Esophagus squamous epithelium (tissue), 5 donors: ENCODE measurements at regions not wholly inside any gene's neighbourhood (a gene's known extent, or its start where the extent isn't known, plus 50 kb on each side); places are given as distances from the start of the nearest gene placed in this dataset.

Experiments
- DNase-seq: peaks from one replicate; lab custom pipeline; 2025; lab: John Stamatoyannopoulos, UW
- H3K27ac ChIP-seq, 4 donors: fragments of 200-600 bp; sonication (generic); one replicate each; pipeline ENCODE4 v1.5.1; 2016 to 2019; ENCODE audit warnings: mild to moderate bottlenecking in 1 of 4
- H3K27me3 ChIP-seq, 4 donors: fragments of 200-600 bp; sonication (generic); 1 replicate in 3 of 4; 2 replicates in 1 of 4; pipeline versions ENCODE4 v1.5.1 to v1.6.0; 2017 to 2021; ENCODE audit warnings: antibody characterized with exemption in 1 of 4
- H3K36me3 ChIP-seq, 3 donors: fragments of 200-600 bp; sonication (generic); one replicate each; pipeline ENCODE4 v1.5.1; 2016 to 2019
- H3K4me1 ChIP-seq, 3 donors: fragments of 200-600 bp; sonication (generic); one replicate each; pipeline ENCODE4 v1.5.1; 2017 to 2019
- H3K4me3 ChIP-seq, 4 donors: fragments of 200-600 bp; sonication (generic); 1 replicate in 3 of 4; 2 replicates in 1 of 4; pipeline ENCODE4 v1.5.1; 2016 to 2019; ENCODE audit warnings: mild to moderate bottlenecking in 2 of 4, moderate library complexity in 1 of 4
- H3K9me3 ChIP-seq, 3 donors: fragments of 200-600 bp; sonication (generic); one replicate each; pipeline ENCODE4 v1.5.1; 2016 to 2019
- POLR2A ChIP-seq, 4 donors: fragments of 450-650 bp; IDR thresholded peaks; one replicate each; pipeline ENCODE4 v1.6.1; 2017; ENCODE audit warnings: antibody characterized with exemption in 4 of 4, mild to moderate bottlenecking in 4 of 4, moderate library complexity in 3 of 4
- WGBS, 2 donors: methylation state at CpG; one replicate each; pipeline ENCODE4 v1.1.5; 2018; 5-methylcytosine and 5-hydroxymethylcytosine counted together
- intact Hi-C: fragments of 100-400 bp; cut with DNase I; formaldehyde crosslinking; loops from one replicate; pipeline ENCODE4 v1.15.0; 2022
- TF ChIP-seq, protein P1 (sequence below), 6 experiments: fragments of 450-650 bp in 4 of 6; fragments of 200-600 bp in 2 of 6; sonication (generic) in 2 of 6; IDR thresholded peaks; one replicate each; pipeline ENCODE4 v1.5.1; 2016 to 2019; ENCODE audit warnings: antibody characterized with exemption in 6 of 6, mild to moderate bottlenecking in 4 of 6, moderate library complexity in 4 of 6
- donor health status: DM: yes; HTN: yes; CAD: no.

DNA sequence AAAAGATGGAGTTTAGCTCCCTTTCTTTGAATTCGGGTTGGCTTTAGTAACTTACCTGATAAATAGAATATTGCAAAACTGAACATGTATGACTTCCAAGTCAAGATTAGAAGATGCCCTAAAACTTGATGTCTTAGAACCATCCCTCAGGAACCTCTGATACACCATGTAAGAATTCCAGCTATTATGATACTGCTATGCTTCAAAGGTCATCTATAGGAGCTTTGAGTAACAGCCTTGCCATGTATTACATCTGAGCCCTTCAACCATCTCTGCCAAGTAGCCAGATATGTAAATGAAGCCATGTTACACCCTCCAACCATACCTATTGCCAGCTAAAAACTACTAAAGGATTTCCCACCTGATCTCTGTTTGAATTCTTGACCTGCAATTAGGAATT lies 854.2 kb downstream of the SI start:
- Histone ChIP-seq H3K27me3 (no peaks in the 10 kb centered on the region), H3K27ac (no peak overlapping the region), H3K36me3 (no peaks in the 10 kb centered on the region), H3K4me1 (no peaks in the 10 kb centered on the region), H3K9me3 (no peaks in the 10 kb centered on the region), H3K4me3 (no peak overlapping the region)
- 0% methylated on average over 1 of the region's 1 CpG for WGBS, 2 donors
- DNase-seq: no peak
- no peak for TF ChIP-seq POLR2A (IDR thresholded peaks at IDR 0.05)
- TF ChIP-seq, protein P1, sequence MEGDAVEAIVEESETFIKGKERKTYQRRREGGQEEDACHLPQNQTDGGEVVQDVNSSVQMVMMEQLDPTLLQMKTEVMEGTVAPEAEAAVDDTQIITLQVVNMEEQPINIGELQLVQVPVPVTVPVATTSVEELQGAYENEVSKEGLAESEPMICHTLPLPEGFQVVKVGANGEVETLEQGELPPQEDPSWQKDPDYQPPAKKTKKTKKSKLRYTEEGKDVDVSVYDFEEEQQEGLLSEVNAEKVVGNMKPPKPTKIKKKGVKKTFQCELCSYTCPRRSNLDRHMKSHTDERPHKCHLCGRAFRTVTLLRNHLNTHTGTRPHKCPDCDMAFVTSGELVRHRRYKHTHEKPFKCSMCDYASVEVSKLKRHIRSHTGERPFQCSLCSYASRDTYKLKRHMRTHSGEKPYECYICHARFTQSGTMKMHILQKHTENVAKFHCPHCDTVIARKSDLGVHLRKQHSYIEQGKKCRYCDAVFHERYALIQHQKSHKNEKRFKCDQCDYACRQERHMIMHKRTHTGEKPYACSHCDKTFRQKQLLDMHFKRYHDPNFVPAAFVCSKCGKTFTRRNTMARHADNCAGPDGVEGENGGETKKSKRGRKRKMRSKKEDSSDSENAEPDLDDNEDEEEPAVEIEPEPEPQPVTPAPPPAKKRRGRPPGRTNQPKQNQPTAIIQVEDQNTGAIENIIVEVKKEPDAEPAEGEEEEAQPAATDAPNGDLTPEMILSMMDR (IDR thresholded peaks at IDR 0.05): no peak
- intact Hi-C loops: no loop called here

DNA sequence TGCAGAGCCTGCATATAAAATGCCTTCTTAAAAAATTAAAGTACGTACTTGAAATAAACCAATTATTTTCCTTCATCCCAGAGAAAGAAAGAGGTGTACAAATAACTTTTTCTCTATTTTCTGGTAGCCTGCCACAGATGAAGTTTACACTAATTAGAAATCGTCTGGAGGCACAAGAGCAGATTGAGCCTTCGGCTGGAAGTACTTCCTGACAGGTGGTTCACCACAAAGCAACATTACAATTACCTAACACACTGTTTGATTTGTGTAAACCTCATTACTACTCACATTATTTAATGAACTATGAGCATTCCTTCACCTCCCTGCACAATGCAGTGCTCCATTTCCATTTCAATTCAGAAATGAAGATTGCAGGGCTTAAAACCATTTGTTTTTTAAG lies 856.1 kb downstream of the SI start:
- Histone ChIP-seq H3K36me3 (no peaks in the 10 kb centered on the region), H3K27ac (no peak overlapping the region), H3K4me1 (no peaks in the 10 kb centered on the region), H3K27me3 (no peaks in the 10 kb centered on the region), H3K9me3 (no peaks in the 10 kb centered on the region), H3K4me3 (no peak overlapping the region)
- no peak for DNase-seq
- WGBS, 2 donors: 35 to 41% methylated on average over 3 of the region's 3 CpGs
- TF ChIP-seq, protein P1 (IDR thresholded peaks at IDR 0.05): no peak
- intact Hi-C loops: no loop called here

DNA sequence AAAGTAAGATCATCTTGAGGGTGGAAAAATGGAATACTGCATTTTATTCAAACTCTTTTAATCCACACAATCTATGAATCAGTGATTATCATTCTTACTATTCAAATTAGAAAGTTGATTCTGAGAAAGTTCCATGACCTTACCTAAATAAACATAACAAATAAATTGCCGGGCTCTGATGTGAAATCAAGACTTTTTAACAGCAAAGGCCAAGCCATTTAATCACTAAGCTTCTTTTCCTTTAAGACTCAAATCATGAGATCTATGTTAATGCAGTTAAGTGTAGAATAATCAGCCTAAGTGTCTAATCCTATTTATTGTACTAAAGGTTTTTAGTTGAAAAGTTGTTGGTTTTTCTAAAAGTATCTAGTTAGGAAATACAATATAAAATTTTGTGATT lies 857.0 kb downstream of the SI start:
- Histone ChIP-seq H3K4me3 (no peak overlapping the region), H3K4me1 (no peaks in the 10 kb centered on the region), H3K27me3 (no peaks in the 10 kb centered on the region), H3K9me3 (no peaks in the 10 kb centered on the region), H3K27ac (no peak overlapping the region), H3K36me3 (no peaks in the 10 kb centered on the region)
- intact Hi-C loops: no loop called here
- no peak for DNase-seq
- WGBS, 2 donors: 54 to 83% methylated on average over 1 of the region's 1 CpG
- TF ChIP-seq POLR2A (IDR thresholded peaks at IDR 0.05): no peak
- TF ChIP-seq, protein P1 (IDR thresholded peaks at IDR 0.05): no peak

DNA sequence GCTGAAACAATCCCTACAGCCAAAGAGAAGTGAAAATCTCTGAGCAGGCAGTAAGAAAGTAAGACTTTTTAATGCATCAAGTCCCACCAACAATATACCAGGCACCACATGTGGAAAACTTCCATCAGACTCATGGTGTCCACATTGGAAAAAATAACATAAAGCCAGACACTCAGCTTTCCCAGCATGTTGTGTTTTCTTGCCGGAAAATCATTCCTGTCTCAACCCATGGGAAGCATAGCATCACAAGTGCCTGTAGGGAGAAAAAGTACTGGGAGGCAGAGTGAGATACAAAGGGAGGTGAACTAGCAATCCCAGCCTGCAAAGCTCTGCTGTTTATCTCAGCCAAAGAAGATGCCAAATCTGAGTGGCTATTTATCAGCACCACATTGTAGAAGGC lies 868.9 kb downstream of the SI start:
- Histone ChIP-seq H3K9me3 (no peaks in the 10 kb centered on the region), H3K4me3 (no peak overlapping the region), H3K27me3 (no peaks in the 10 kb centered on the region), H3K4me1 (no peaks in the 10 kb centered on the region), H3K36me3 (no peaks in the 10 kb centered on the region), H3K27ac (no peak overlapping the region)
- intact Hi-C loops: no loop called here
- 67 to 89% methylated on average over 1 of the region's 1 CpG for WGBS, 2 donors
- TF ChIP-seq POLR2A (IDR thresholded peaks at IDR 0.05): no peak
- TF ChIP-seq, protein P1 (IDR thresholded peaks at IDR 0.05): no peak
- DNase-seq: no peak

DNA sequence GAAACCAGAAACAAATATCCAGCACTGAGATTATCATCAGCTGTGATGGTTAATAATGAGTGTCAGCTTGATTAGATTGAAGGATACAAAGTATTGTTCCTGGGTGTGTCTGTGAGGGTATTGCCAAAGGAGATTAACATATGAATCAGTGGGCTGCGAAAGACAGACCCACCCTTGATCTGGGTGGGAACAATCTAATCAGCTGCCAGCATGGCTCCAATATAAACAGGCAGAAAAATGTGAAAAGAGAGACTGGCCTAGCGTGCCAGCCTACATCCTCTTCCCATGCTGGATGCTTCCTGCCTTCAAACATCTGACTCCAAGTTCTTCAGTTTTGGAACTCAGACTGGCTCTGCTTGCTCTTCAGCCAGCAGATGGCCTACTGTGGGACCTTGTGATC lies 869.5 kb downstream of the SI start:
- no peak for DNase-seq
- Histone ChIP-seq H3K36me3 (no peaks in the 10 kb centered on the region), H3K4me1 (no peaks in the 10 kb centered on the region), H3K9me3 (no peaks in the 10 kb centered on the region), H3K4me3 (no peak overlapping the region), H3K27ac (no peak overlapping the region), H3K27me3 (no peaks in the 10 kb centered on the region)
- intact Hi-C loops: no loop called here
- TF ChIP-seq, protein P1 (IDR thresholded peaks at IDR 0.05): no peak
- TF ChIP-seq POLR2A (IDR thresholded peaks at IDR 0.05): no peak
- 46 to 62% methylated on average over 2 of the region's 2 CpGs for WGBS, 2 donors
